Smooth muscle cell (in vitro differentiated cells): ENCODE measurements at regions not wholly inside any gene's neighbourhood (a gene's known extent, or its start where the extent isn't known, plus 50 kb on each side); places are given as distances from the start of the nearest gene placed in this dataset.

ENCODE experiments used
- DNase-seq: peaks from one replicate; lab custom pipeline; 2025; ENCODE audit not compliant: unreplicated experiment; lab: John Stamatoyannopoulos, UW
- H2AFZ ChIP-seq: fragments of 200-600 bp; sonication (generic); 2 replicates; pipeline ENCODE4 v1.6.0; 2016; ENCODE audit warnings: antibody characterized with exemption, low read depth, mild to moderate bottlenecking
- H3F3A ChIP-seq: fragments of 200-600 bp; sonication (generic); 2 replicates; pipeline ENCODE4 v1.6.0; 2017; ENCODE audit warnings: antibody characterized with exemption, low read depth
- H3K27ac ChIP-seq: fragments of 200-600 bp; sonication (generic); 2 replicates; pipeline ENCODE4 v1.5.1; 2016; ENCODE audit warnings: low read depth, mild to moderate bottlenecking
- H3K27me3 ChIP-seq: fragments of 200-600 bp; sonication (generic); 2 replicates; pipeline ENCODE4 v1.6.1; 2016; ENCODE audit warnings: low read depth, mild to moderate bottlenecking
- H3K36me3 ChIP-seq: fragments of 200-600 bp; sonication (generic); 2 replicates; pipeline ENCODE4 v1.5.1; 2016; ENCODE audit warnings: low read depth
- H3K4me1 ChIP-seq: fragments of 200-600 bp; sonication (generic); 2 replicates; pipeline ENCODE4 v1.5.1; 2016; ENCODE audit warnings: low read depth
- H3K4me2 ChIP-seq: fragments of 200-600 bp; sonication (generic); 2 replicates; pipeline ENCODE4 v1.6.0; 2016; ENCODE audit warnings: mild to moderate bottlenecking
- H3K4me3 ChIP-seq: fragments of 200-600 bp; sonication (generic); 2 replicates; pipeline ENCODE4 v1.5.1; 2016; ENCODE audit warnings: mild to moderate bottlenecking
- H3K79me2 ChIP-seq: fragments of 200-600 bp; sonication (generic); 2 replicates; pipeline ENCODE4 v1.6.0; 2016; ENCODE audit warnings: low read depth, mild to moderate bottlenecking
- H3K9ac ChIP-seq: fragments of 200-600 bp; sonication (generic); 2 replicates; pipeline ENCODE4 v1.6.0; 2016; ENCODE audit warnings: low read depth
- H3K9me3 ChIP-seq: fragments of 200-600 bp; sonication (generic); replicated peaks from 2 replicates; pipeline ENCODE4 v1.5.1; 2016; ENCODE audit warnings: low read depth
- H4K20me1 ChIP-seq: fragments of 200-600 bp; sonication (generic); 2 replicates; pipeline ENCODE4 v1.6.0; 2016; ENCODE audit warnings: low read depth
- CTCF ChIP-seq: fragments of 200-600 bp; sonication (generic); IDR thresholded peaks from 2 replicates; pipeline ENCODE4 v1.5.1; 2017; ENCODE audit warnings: borderline replicate concordance, mild to moderate bottlenecking, antibody characterized with exemption; ENCODE audit not compliant: insufficient read depth, poor library complexity, severe bottlenecking
- WGBS: methylation state at CpG from one replicate; pipeline ENCODE4 v1.1.7; 2016; ENCODE audit warnings: low lambda C conversion rate; 5-methylcytosine and 5-hydroxymethylcytosine counted together

DNA sequence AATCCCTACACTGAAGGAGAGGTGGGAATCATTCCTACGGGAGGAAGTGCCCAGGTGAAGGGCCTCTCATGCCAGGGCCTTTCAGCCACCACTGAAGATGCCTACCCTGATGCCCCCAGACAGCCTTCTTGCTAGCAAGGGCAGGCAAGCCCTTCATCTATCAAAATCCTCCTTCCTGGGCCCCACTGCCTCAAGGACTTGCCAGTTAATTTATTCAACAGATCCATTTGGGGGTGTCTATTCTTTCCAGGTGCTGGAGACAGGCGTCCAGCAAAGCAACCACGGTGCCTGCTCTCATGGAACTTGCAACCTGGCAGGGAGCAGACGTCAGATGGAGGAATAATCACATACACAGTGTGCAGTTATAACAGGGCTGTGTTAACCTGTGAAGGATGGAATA, 95.5 kb downstream of the GYPC start:
- H2AFZ ChIP-seq: no peak overlapping the region
- no peak overlapping the region for H3K27ac ChIP-seq
- H3K4me1 ChIP-seq: no peaks in the 10 kb centered on the region
- DNase-seq: no peak
- no peak overlapping the region for H3K9ac ChIP-seq
- no peaks in the 10 kb centered on the region for H4K20me1 ChIP-seq
- no peak overlapping the region for H3K4me2 ChIP-seq
- peaks cover 4% of the 10 kb centered on the region for H3K27me3 ChIP-seq
- H3K9me3 ChIP-seq: no peaks in the 10 kb centered on the region
- no peaks in the 10 kb centered on the region for H3K79me2 ChIP-seq
- H3K36me3 ChIP-seq: no peaks in the 10 kb centered on the region
- no peaks in the 10 kb centered on the region for H3F3A ChIP-seq
- TF ChIP-seq CTCF: no peak
- WGBS: 91% methylated on average over 4 of the region's 4 CpGs
- no peak overlapping the region for H3K4me3 ChIP-seq

- WGBS: 93% methylated on average over 4 of the region's 4 CpGs
- TF ChIP-seq CTCF: no peak
- Histone ChIP-seq H3K27me3 (peaks cover 4% of the 10 kb centered on the region), H3K4me2 (no peak overlapping the region), H3K36me3 (no peaks in the 10 kb centered on the region), H3K4me3 (no peak overlapping the region), H3F3A (no peaks in the 10 kb centered on the region), H3K4me1 (no peaks in the 10 kb centered on the region), H2AFZ (no peak overlapping the region), H3K79me2 (no peaks in the 10 kb centered on the region), H4K20me1 (no peaks in the 10 kb centered on the region), H3K9ac (no peak overlapping the region), H3K27ac (no peak overlapping the region), H3K9me3 (no peaks in the 10 kb centered on the region)
- DNase-seq: no peak
Observed at GRCh38 chr2:126752876-126753275, 96.9 kb downstream of the GYPC start.

DNA sequence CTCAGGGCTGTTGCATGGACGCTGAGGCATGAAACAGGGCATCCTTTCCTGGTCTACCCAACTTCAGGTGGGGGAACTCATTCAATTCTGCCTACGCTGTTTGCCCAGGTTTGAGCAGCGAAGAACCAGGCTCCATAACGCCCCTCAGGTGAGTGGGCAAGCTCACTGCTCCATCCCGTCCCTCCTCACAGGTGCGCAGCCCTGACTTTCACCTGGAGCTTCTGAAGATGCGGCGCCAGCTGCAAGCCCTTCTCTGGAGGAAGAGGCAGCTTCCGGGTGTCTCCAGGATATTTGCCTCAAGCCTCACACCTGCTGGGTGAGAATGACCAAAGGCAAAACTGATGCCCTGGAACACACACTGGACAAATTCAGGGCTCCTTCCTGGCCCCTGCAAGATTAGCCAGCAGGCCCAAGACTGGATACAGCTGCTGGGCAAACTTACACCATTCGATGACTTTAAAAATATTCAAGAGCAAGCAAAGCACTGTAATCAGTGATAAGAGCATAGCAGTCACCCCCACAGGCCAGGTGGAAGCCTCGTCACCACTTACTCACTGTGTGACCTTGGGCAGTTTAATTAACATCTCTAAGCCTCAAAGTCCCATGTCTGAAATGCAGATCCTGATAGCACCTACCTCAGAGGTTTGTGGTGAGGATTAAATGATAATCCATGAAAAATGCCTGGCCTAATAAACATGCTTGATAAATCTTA, 97.7 kb downstream of the GYPC start:
- WGBS: 85% methylated on average over 11 of the region's 11 CpGs
- DNase-seq: no peak
- TF ChIP-seq CTCF: no peak

GRCh38 chr2:126754240-126755004, 98.5 kb downstream of the GYPC start:
- no peak for TF ChIP-seq CTCF
- Histone ChIP-seq H3K4me3 (no peak overlapping the region), H2AFZ (no peak overlapping the region), H3K27me3 (peaks cover 4% of the 10 kb centered on the region), H3K36me3 (no peaks in the 10 kb centered on the region), H3K79me2 (no peaks in the 10 kb centered on the region), H3K4me2 (no peak overlapping the region), H4K20me1 (no peaks in the 10 kb centered on the region), H3K4me1 (no peaks in the 10 kb centered on the region), H3K9ac (no peak overlapping the region), H3K9me3 (no peaks in the 10 kb centered on the region), H3K27ac (no peak overlapping the region), H3F3A (no peaks in the 10 kb centered on the region)
- 84% methylated on average over 5 of the region's 5 CpGs for WGBS
- no peak for DNase-seq

More for the DNA sequence above, 97.7 kb downstream of the GYPC start:
- Histone ChIP-seq H3K4me2 (no peak overlapping the region), H3K27ac (no peak overlapping the region), H3K4me1 (no peaks in the 10 kb centered on the region), H3K79me2 (no peaks in the 10 kb centered on the region), H2AFZ (no peak overlapping the region), H3K9ac (no peak overlapping the region), H3K27me3 (peaks cover 4% of the 10 kb centered on the region), H3K36me3 (no peaks in the 10 kb centered on the region), H3K9me3 (no peaks in the 10 kb centered on the region), H3F3A (no peaks in the 10 kb centered on the region), H4K20me1 (no peaks in the 10 kb centered on the region), H3K4me3 (no peak overlapping the region)
